ENCODE measurements at regions not wholly inside any gene's neighbourhood (a gene's known extent, or its start where the extent isn't known, plus 50 kb on each side); places are given as distances from the start of the nearest gene placed in this dataset.

- no peaks in the 10 kb centered on the region for H3K27me3 Mint-ChIP-seq
- no peak overlapping the region for H3K4me3 Mint-ChIP-seq
- H3K4me1 Mint-ChIP-seq = no peaks in the 10 kb centered on the region
- no peak overlapping the region for H3K27ac Mint-ChIP-seq (ENCODE audit: low read depth)
- H3K36me3 Mint-ChIP-seq (ENCODE audit: insufficient read depth) = no peaks in the 10 kb centered on the region
- H3K9me3 Mint-ChIP-seq = peaks cover 17% of the 10 kb centered on the region
- ATAC-seq (replicated peaks; ENCODE audit: extremely low read depth, poor library complexity, severe bottlenecking) = no peak
- no peak for DNase-seq (ENCODE audit: low spot score in 2 of 2)
Observed at GRCh38 chr18:64639536-64639935, 490.6 kb upstream of the LINC00305 start.

GRCh38 chr18:64620971-64621560 lies 472.2 kb upstream of the LINC00305 start:
- no peak overlapping the region for H3K4me3 Mint-ChIP-seq
- DNase-seq (ENCODE audit: low spot score in 2 of 2) = no peak
- H3K27me3 Mint-ChIP-seq = no peaks in the 10 kb centered on the region
- no peaks in the 10 kb centered on the region for H3K36me3 Mint-ChIP-seq (ENCODE audit: insufficient read depth)
- ATAC-seq (replicated peaks; ENCODE audit: extremely low read depth, poor library complexity, severe bottlenecking) = no peak
- H3K27ac Mint-ChIP-seq (ENCODE audit: low read depth) = no peak overlapping the region
- no peaks in the 10 kb centered on the region for H3K4me1 Mint-ChIP-seq
- H3K9me3 Mint-ChIP-seq = peaks cover 15% of the 10 kb centered on the region

GRCh38 chr18:64618390-64618789 lies 469.5 kb upstream of the LINC00305 start:
- DNase-seq (ENCODE audit: low spot score in 2 of 2) (no peak), ATAC-seq (replicated peaks; ENCODE audit: extremely low read depth, poor library complexity, severe bottlenecking) (no peak)
- Mint-ChIP-seq H3K27me3 (no peaks in the 10 kb centered on the region), H3K4me1 (no peaks in the 10 kb centered on the region), H3K4me3 (no peak overlapping the region), H3K27ac (ENCODE audit: low read depth) (no peak overlapping the region), H3K9me3 (peaks cover 20% of the 10 kb centered on the region), H3K36me3 (ENCODE audit: insufficient read depth) (peaks cover 2% of the 10 kb centered on the region)

GRCh38 chr18:64615021-64615420 lies 466.1 kb upstream of the LINC00305 start:
- Mint-ChIP-seq H3K4me3 (no peak overlapping the region), H3K9me3 (peaks cover 20% of the 10 kb centered on the region), H3K27me3 (no peaks in the 10 kb centered on the region), H3K27ac (ENCODE audit: low read depth) (no peak overlapping the region), H3K36me3 (ENCODE audit: insufficient read depth) (peaks cover 2% of the 10 kb centered on the region), H3K4me1 (no peaks in the 10 kb centered on the region)
- DNase-seq (ENCODE audit: low spot score in 2 of 2) (no peak), ATAC-seq (replicated peaks; ENCODE audit: extremely low read depth, poor library complexity, severe bottlenecking) (no peak)

- ATAC-seq (replicated peaks; ENCODE audit: extremely low read depth, poor library complexity, severe bottlenecking) = no peak
- no peak overlapping the region for H3K4me3 Mint-ChIP-seq
- H3K27ac Mint-ChIP-seq (ENCODE audit: low read depth) = no peak overlapping the region
- peaks cover 17% of the 10 kb centered on the region for H3K9me3 Mint-ChIP-seq
- no peaks in the 10 kb centered on the region for H3K4me1 Mint-ChIP-seq
- H3K27me3 Mint-ChIP-seq = no peaks in the 10 kb centered on the region
- H3K36me3 Mint-ChIP-seq (ENCODE audit: insufficient read depth) = peaks cover 3% of the 10 kb centered on the region
- DNase-seq (ENCODE audit: low spot score in 2 of 2) = no peak
Observed at GRCh38 chr18:64614446-64614845, 465.6 kb upstream of the LINC00305 start.

GRCh38 chr18:64592246-64592645 lies 443.4 kb upstream of the LINC00305 start:
- no peaks in the 10 kb centered on the region for H3K4me1 Mint-ChIP-seq
- ATAC-seq (replicated peaks; ENCODE audit: extremely low read depth, poor library complexity, severe bottlenecking) (no peak), DNase-seq (ENCODE audit: low spot score in 2 of 2) (no peak)
- H3K27ac Mint-ChIP-seq (ENCODE audit: low read depth) = no peak overlapping the region
- no peaks in the 10 kb centered on the region for H3K27me3 Mint-ChIP-seq
- no peaks in the 10 kb centered on the region for H3K36me3 Mint-ChIP-seq (ENCODE audit: insufficient read depth)
- H3K9me3 Mint-ChIP-seq = peaks cover 25% of the 10 kb centered on the region
- H3K4me3 Mint-ChIP-seq = no peak overlapping the region

- H3K27ac Mint-ChIP-seq (ENCODE audit: low read depth) = no peak overlapping the region
- no peaks in the 10 kb centered on the region for H3K4me1 Mint-ChIP-seq
- H3K9me3 Mint-ChIP-seq = peaks cover 24% of the 10 kb centered on the region
- H3K27me3 Mint-ChIP-seq = no peaks in the 10 kb centered on the region
- no peak for DNase-seq (ENCODE audit: low spot score in 2 of 2)
- H3K36me3 Mint-ChIP-seq (ENCODE audit: insufficient read depth) = no peaks in the 10 kb centered on the region
- no peak overlapping the region for H3K4me3 Mint-ChIP-seq
- ATAC-seq (replicated peaks; ENCODE audit: extremely low read depth, poor library complexity, severe bottlenecking) = no peak
Observed at GRCh38 chr18:64589000-64589399, 440.1 kb upstream of the LINC00305 start.

GRCh38 chr18:64566456-64566855 lies 417.6 kb upstream of the LINC00305 start:
- no peaks in the 10 kb centered on the region for H3K4me1 Mint-ChIP-seq
- no peak overlapping the region for H3K27ac Mint-ChIP-seq (ENCODE audit: low read depth)
- H3K9me3 Mint-ChIP-seq = peaks cover 24% of the 10 kb centered on the region
- ATAC-seq (replicated peaks; ENCODE audit: extremely low read depth, poor library complexity, severe bottlenecking) (no peak), DNase-seq (ENCODE audit: low spot score in 2 of 2) (no peak)
- H3K36me3 Mint-ChIP-seq (ENCODE audit: insufficient read depth) = no peaks in the 10 kb centered on the region
- no peaks in the 10 kb centered on the region for H3K27me3 Mint-ChIP-seq
- H3K4me3 Mint-ChIP-seq = no peak overlapping the region

- peaks cover 25% of the 10 kb centered on the region for H3K9me3 Mint-ChIP-seq
Observed at GRCh38 chr18:64562651-64563050, 413.8 kb upstream of the LINC00305 start.

GRCh38 chr18:64546451-64546850 lies 397.6 kb upstream of the LINC00305 start:
- Mint-ChIP-seq H3K4me1 (no peaks in the 10 kb centered on the region), H3K36me3 (ENCODE audit: insufficient read depth) (no peaks in the 10 kb centered on the region), H3K4me3 (no peak overlapping the region), H3K27ac (ENCODE audit: low read depth) (no peak overlapping the region), H3K27me3 (no peaks in the 10 kb centered on the region), H3K9me3 (peaks cover 17% of the 10 kb centered on the region)
- no peak for ATAC-seq (replicated peaks; ENCODE audit: extremely low read depth, poor library complexity, severe bottlenecking)
- DNase-seq (ENCODE audit: low spot score in 2 of 2) = no peak

More at GRCh38 chr18:64562651-64563050, 413.8 kb upstream of the LINC00305 start:
- Mint-ChIP-seq H3K27me3 (no peaks in the 10 kb centered on the region), H3K4me3 (no peak overlapping the region), H3K36me3 (ENCODE audit: insufficient read depth) (no peaks in the 10 kb centered on the region), H3K4me1 (no peaks in the 10 kb centered on the region), H3K27ac (ENCODE audit: low read depth) (no peak overlapping the region)
- no peak for ATAC-seq (replicated peaks; ENCODE audit: extremely low read depth, poor library complexity, severe bottlenecking)
- no peak for DNase-seq (ENCODE audit: low spot score in 2 of 2)

GRCh38 chr18:64539847-64540246 lies 391.0 kb upstream of the LINC00305 start:
- peaks cover 29% of the 10 kb centered on the region for H3K9me3 Mint-ChIP-seq
- no peak overlapping the region for H3K4me3 Mint-ChIP-seq
- DNase-seq (ENCODE audit: low spot score in 2 of 2) = no peak
- H3K27me3 Mint-ChIP-seq = no peaks in the 10 kb centered on the region
- ATAC-seq (replicated peaks; ENCODE audit: extremely low read depth, poor library complexity, severe bottlenecking) = no peak
- no peak overlapping the region for H3K27ac Mint-ChIP-seq (ENCODE audit: low read depth)
- peaks cover 2% of the 10 kb centered on the region for H3K36me3 Mint-ChIP-seq (ENCODE audit: insufficient read depth)
- H3K4me1 Mint-ChIP-seq = no peaks in the 10 kb centered on the region

GRCh38 chr18:64528646-64529045 lies 379.8 kb upstream of the LINC00305 start:
- Mint-ChIP-seq H3K36me3 (ENCODE audit: insufficient read depth) (no peaks in the 10 kb centered on the region), H3K9me3 (peaks cover 24% of the 10 kb centered on the region), H3K4me3 (no peak overlapping the region), H3K4me1 (no peaks in the 10 kb centered on the region), H3K27ac (ENCODE audit: low read depth) (no peak overlapping the region), H3K27me3 (no peaks in the 10 kb centered on the region)
- DNase-seq (ENCODE audit: low spot score in 2 of 2) = no peak
- no peak for ATAC-seq (replicated peaks; ENCODE audit: extremely low read depth, poor library complexity, severe bottlenecking)

GRCh38 chr18:64519201-64519600 lies 370.3 kb upstream of the LINC00305 start:
- no peaks in the 10 kb centered on the region for H3K4me1 Mint-ChIP-seq
- peaks cover 2% of the 10 kb centered on the region for H3K36me3 Mint-ChIP-seq (ENCODE audit: insufficient read depth)
- no peak overlapping the region for H3K4me3 Mint-ChIP-seq
- no peak overlapping the region for H3K27ac Mint-ChIP-seq (ENCODE audit: low read depth)
- DNase-seq (ENCODE audit: low spot score in 2 of 2) (no peak), ATAC-seq (replicated peaks; ENCODE audit: extremely low read depth, poor library complexity, severe bottlenecking) (no peak)
- peaks cover 37% of the 10 kb centered on the region for H3K9me3 Mint-ChIP-seq
- no peaks in the 10 kb centered on the region for H3K27me3 Mint-ChIP-seq
